ENCODE measurements at regions not wholly inside any gene's neighbourhood (a gene's known extent, or its start where the extent isn't known, plus 50 kb on each side); places are given as distances from the start of the nearest gene placed in this dataset.
A peak's percentile ranks its signal among the peaks of the same experiment; 100 is the strongest.
"Not testable (repeated sequence)": the region's sequence is repeated elsewhere in the genome, so short reads cannot be mapped to it uniquely, and the experiment has no call there.

DNA sequence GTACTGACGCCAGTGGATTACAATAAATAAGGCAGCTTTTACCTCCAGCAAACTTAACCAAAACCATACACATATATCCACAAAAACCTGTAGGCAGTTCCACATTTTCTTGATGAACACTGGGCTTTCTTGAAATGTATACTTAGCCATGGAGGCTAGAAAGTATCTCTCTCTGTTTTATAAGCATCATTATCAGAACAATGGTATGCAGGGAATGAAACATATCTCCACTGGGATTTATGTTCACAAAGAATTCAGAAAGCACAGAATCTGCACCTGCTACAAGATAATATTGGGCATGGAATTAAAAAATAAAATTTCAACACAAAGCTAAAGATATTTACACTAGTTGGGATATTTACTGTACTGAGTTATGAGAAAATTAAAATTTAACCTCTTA, 126.1 kb upstream of the RASA1 start:
- H3K27ac ChIP-seq (ENCODE audit: low read depth, low read length) = no peak overlapping the region

DNA sequence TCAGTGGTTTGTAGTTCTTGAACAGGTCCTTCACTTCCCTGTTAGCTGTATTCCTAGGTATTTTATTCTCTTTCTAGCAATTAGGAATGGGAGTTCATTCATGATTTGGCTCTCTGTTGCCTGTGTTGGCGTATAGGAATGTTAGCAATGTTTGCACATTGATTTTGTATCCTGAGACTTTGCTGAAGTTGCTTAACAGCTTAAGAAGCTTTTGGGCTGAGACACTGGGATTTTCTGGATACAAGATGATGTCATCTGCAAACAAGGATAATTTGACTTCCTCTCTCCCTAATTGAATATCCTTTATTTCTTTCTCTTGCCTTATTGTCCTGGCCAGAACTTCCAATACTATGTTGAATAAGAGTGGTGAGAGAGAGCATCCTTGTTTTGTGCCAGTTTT, 121.8 kb upstream of the RASA1 start:
- H3K4me3 ChIP-seq (ENCODE audit: low read depth, low read length); H3K27ac ChIP-seq (ENCODE audit: low read depth, low read length); CTCF ChIA-PET; H3K27me3 ChIP-seq (ENCODE audit: control insufficient read depth, insufficient read depth, low read length); H3K9me3 ChIP-seq (ENCODE audit: control insufficient read depth, insufficient read depth, low read length): not testable (repeated sequence)
- DNase-seq (ENCODE audit: low read depth, low spot score) = peak; percentile 46
- POLR2A ChIA-PET = interaction anchor here (0.8 to 1.0 kb wide), 2 partner anchors 19 to 25 kb away, joined by 3 to 4 read pairs; no protein-coding TSS in a partner anchor

More for the DNA sequence above, 126.1 kb upstream of the RASA1 start:
- H3K4me3 ChIP-seq (ENCODE audit: low read depth, low read length) = no peak overlapping the region
- H3K9me3 ChIP-seq (ENCODE audit: control insufficient read depth, insufficient read depth, low read length) = no peaks in the 10 kb centered on the region
- no peak for DNase-seq (ENCODE audit: low read depth, low spot score)
- ChIA-PET CTCF (no interaction called here), POLR2A (no interaction called here)
- no peaks in the 10 kb centered on the region for H3K27me3 ChIP-seq (ENCODE audit: control insufficient read depth, insufficient read depth, low read length)
- TF ChIP-seq, protein P1, sequence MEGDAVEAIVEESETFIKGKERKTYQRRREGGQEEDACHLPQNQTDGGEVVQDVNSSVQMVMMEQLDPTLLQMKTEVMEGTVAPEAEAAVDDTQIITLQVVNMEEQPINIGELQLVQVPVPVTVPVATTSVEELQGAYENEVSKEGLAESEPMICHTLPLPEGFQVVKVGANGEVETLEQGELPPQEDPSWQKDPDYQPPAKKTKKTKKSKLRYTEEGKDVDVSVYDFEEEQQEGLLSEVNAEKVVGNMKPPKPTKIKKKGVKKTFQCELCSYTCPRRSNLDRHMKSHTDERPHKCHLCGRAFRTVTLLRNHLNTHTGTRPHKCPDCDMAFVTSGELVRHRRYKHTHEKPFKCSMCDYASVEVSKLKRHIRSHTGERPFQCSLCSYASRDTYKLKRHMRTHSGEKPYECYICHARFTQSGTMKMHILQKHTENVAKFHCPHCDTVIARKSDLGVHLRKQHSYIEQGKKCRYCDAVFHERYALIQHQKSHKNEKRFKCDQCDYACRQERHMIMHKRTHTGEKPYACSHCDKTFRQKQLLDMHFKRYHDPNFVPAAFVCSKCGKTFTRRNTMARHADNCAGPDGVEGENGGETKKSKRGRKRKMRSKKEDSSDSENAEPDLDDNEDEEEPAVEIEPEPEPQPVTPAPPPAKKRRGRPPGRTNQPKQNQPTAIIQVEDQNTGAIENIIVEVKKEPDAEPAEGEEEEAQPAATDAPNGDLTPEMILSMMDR (IDR thresholded peaks at IDR 0.05; ENCODE audit: low read depth, low read length) = no peak

DNA sequence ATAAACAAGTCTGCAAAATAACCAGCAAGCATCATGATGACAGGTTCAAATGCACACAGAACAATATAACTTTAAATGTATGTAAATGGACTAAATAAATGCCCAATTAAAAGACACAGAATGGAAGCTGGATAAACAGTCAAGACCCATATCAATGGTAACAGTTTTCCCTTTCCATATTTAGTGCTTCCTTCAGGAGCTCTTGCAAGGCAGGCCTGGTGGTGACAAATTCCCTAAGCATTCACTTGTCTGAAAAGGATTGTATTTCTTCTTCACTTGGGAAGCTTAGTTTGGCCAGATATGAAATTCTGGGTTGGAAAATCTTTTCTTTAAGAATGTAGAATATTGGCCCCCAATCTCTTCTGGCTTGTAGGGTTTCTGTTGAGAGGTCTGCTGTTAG, 120.2 kb upstream of the RASA1 start:
- no peaks in the 10 kb centered on the region for H3K27me3 ChIP-seq (ENCODE audit: control insufficient read depth, insufficient read depth, low read length)
- POLR2A ChIA-PET = no interaction called here
- no peak overlapping the region for H3K4me3 ChIP-seq (ENCODE audit: low read depth, low read length)
- TF ChIP-seq, protein P1 (IDR thresholded peaks at IDR 0.05; ENCODE audit: low read depth, low read length) = no peak
- H3K9me3 ChIP-seq (ENCODE audit: control insufficient read depth, insufficient read depth, low read length) = peaks cover 6% of the 10 kb centered on the region
- CTCF ChIA-PET = no interaction called here
- no peak overlapping the region for H3K27ac ChIP-seq (ENCODE audit: low read depth, low read length)
- DNase-seq (ENCODE audit: low read depth, low spot score) = no peak

DNA sequence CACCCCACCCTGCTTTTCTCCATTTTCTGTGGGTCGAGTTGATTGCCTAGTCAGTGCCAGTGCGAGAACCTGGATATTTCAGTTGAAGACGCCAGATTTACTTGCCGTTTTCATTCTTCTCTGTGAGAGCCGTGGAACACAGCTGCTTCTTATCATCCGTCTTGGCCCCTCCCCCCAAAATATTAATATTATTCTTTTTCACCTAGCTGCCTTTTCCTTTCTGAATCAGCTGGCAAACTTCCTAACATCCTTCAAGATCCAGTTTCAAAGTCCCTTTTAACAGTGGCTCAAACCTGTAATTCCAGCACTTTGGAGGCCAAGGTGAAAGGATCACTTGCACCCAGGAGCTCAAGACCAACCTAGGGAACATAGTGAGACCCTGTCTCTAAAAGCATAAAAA, 117.1 kb upstream of the RASA1 start:
- no peaks in the 10 kb centered on the region for H3K27me3 ChIP-seq (ENCODE audit: control insufficient read depth, insufficient read depth, low read length)
- peak overlapping the region; percentile 25 for H3K27ac ChIP-seq (ENCODE audit: low read depth, low read length)
- H3K9me3 ChIP-seq (ENCODE audit: control insufficient read depth, insufficient read depth, low read length) = peaks cover 6% of the 10 kb centered on the region

DNA sequence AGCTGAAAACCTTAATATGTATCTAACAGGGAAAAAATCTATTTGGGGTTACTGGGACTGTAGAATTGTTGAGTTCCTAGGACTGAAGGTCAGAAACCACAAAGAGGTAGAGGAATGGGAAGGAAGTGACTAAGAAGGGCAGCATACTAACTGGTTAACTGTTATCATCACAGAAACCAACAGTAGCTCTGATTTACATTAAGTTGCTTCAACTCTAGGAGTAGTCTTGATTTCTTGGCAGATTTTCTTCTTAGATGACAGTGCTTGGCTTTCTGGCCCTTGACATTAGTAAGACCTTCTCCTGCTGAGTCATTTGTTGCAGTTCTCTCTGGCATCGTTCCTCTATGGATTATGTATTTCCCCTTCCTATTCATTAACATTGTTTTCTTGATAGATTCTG, 116.1 kb upstream of the RASA1 start:
- ChIA-PET POLR2A (interaction anchor here (0.9 to 1.2 kb wide), 2 partner anchors 24 to 116 kb away, joined by 3 to 6 read pairs; partner anchors contain the start of gene RASA1), CTCF (no interaction called here)
- TF ChIP-seq, protein P1 (IDR thresholded peaks at IDR 0.05; ENCODE audit: low read depth, low read length) = no peak
- DNase-seq (ENCODE audit: low read depth, low spot score) = peak; percentile 83
- H3K4me3 ChIP-seq (ENCODE audit: low read depth, low read length) = no peak overlapping the region
- H3K9me3 ChIP-seq (ENCODE audit: control insufficient read depth, insufficient read depth, low read length) = peaks cover 6% of the 10 kb centered on the region
- H3K27ac ChIP-seq (ENCODE audit: low read depth, low read length) = no peak overlapping the region
- H3K27me3 ChIP-seq (ENCODE audit: control insufficient read depth, insufficient read depth, low read length) = no peaks in the 10 kb centered on the region

More for the DNA sequence above, 117.1 kb upstream of the RASA1 start:
- DNase-seq (ENCODE audit: low read depth, low spot score) = no peak
- ChIA-PET POLR2A (interaction anchor here (1.2 kb wide), 1 partner anchor 23 kb away, joined by 6 read pairs; no protein-coding TSS in a partner anchor), CTCF (no interaction called here)
- TF ChIP-seq, protein P1 (IDR thresholded peaks at IDR 0.05; ENCODE audit: low read depth, low read length) = no peak
- no peak overlapping the region for H3K4me3 ChIP-seq (ENCODE audit: low read depth, low read length)

DNA sequence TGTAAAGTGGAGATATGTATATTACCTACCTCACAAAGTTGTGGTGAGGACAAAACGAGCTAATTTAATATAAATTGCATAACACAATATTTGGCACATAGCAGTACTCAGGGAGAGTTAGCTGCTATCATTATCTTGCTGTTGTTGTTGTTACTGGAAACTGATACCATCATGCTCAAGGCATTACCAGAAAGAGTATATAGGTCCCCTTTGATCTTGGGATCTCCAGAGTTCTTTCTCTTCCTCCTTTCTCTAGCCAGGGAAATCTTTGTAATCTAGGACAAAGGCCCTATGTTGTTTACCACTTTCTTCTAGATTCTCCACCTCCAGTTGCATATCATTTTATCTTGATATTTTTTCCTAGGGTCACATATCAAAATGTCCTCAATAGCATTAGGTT, 114.8 kb upstream of the RASA1 start:
- no peak for DNase-seq (ENCODE audit: low read depth, low spot score)
- Histone ChIP-seq H3K4me3 (ENCODE audit: low read depth, low read length) (no peak overlapping the region), H3K27me3 (ENCODE audit: control insufficient read depth, insufficient read depth, low read length) (no peaks in the 10 kb centered on the region), H3K9me3 (ENCODE audit: control insufficient read depth, insufficient read depth, low read length) (peaks cover 6% of the 10 kb centered on the region), H3K27ac (ENCODE audit: low read depth, low read length) (no peak overlapping the region)
- ChIA-PET CTCF (no interaction called here), POLR2A (no interaction called here)
- TF ChIP-seq, protein P1 (IDR thresholded peaks at IDR 0.05; ENCODE audit: low read depth, low read length) = no peak
